CD14-positive monocyte (primary cell): ENCODE measurements at regions not wholly inside any gene's neighbourhood (a gene's known extent, or its start where the extent isn't known, plus 50 kb on each side); places are given as distances from the start of the nearest gene placed in this dataset.

Source experiments
- DNase-seq, 3 donors: peaks; one replicate each; pipeline ENCODE4 v3.0.0-alpha.2; 2011 to 2022
- H2AFZ ChIP-seq: 2 replicates; pipeline ENCODE4 v1.6.0; 2012; ENCODE audit warnings: mild to moderate bottlenecking, low read depth, low read length, inconsistent platforms; ENCODE audit not compliant: insufficient read depth, poor library complexity, severe bottlenecking
- H3K27ac ChIP-seq, 2 donors: 1 replicate in 1 of 2; 2 replicates in 1 of 2; pipeline ENCODE4 v1.5.1; 2012 to 2013; ENCODE audit warnings: low read length in 2 of 2, control low read depth in 1 of 2, inconsistent platforms in 1 of 2, low read depth in 1 of 2, mild to moderate bottlenecking in 1 of 2
- H3K27me3 ChIP-seq, 2 donors: one replicate each; pipeline versions ENCODE4 v1.6.0 to v1.6.1; 2011 to 2013; ENCODE audit warnings: low read length in 2 of 2; ENCODE audit not compliant: control insufficient read depth in 2 of 2, insufficient read depth in 2 of 2
- H3K36me3 ChIP-seq, 2 donors: replicated peaks in 1 of 2; 1 replicate in 1 of 2; 2 replicates in 1 of 2; pipeline versions ENCODE4 v1.5.1 to v1.6.1; 2012 to 2013; ENCODE audit warnings: low read length in 2 of 2, control low read depth in 1 of 2, inconsistent platforms in 1 of 2, mild to moderate bottlenecking in 1 of 2; ENCODE audit not compliant: insufficient read depth in 2 of 2, control insufficient read depth in 1 of 2
- H3K4me1 ChIP-seq, 2 donors: 1 replicate in 1 of 2; 2 replicates in 1 of 2; pipeline versions ENCODE4 v1.5.1 to v1.6.1; 2012 to 2013; ENCODE audit warnings: low read length in 2 of 2, control low read depth in 1 of 2, inconsistent platforms in 1 of 2, mild to moderate bottlenecking in 1 of 2, moderate library complexity in 1 of 2; ENCODE audit not compliant: insufficient read depth in 2 of 2, control insufficient read depth in 1 of 2
- H3K4me2 ChIP-seq: replicated peaks from 2 replicates; pipeline ENCODE3; 2012; ENCODE audit warnings: low read length, moderate library complexity, mild to moderate bottlenecking; ENCODE audit not compliant: poor library complexity, severe bottlenecking; ENCODE audit errors: extremely low read depth
- H3K4me3 ChIP-seq, 3 experiments: fragments of 200-600 bp in 1 of 3; sonication (generic) in 1 of 3; replicated peaks in 1 of 3; 1 replicate in 2 of 3; 2 replicates in 1 of 3; pipeline ENCODE4 v1.5.1; 2011 to 2013; ENCODE audit warnings: low read length in 3 of 3, mild to moderate bottlenecking in 3 of 3, control low read depth in 2 of 3, low read depth in 2 of 3, inconsistent platforms in 1 of 3, moderate library complexity in 1 of 3
- H3K79me2 ChIP-seq: 2 replicates; pipeline ENCODE4 v1.6.0; 2012; ENCODE audit warnings: mild to moderate bottlenecking, control low read depth, inconsistent platforms, low read length, moderate library complexity; ENCODE audit not compliant: insufficient read depth
- H3K9ac ChIP-seq: 2 replicates; pipeline ENCODE4 v1.6.0; 2017; ENCODE audit warnings: low read length, mild to moderate bottlenecking; ENCODE audit not compliant: insufficient read depth, poor library complexity, severe bottlenecking
- H3K9me3 ChIP-seq, 2 donors: replicated peaks in 1 of 2; 1 replicate in 1 of 2; 2 replicates in 1 of 2; pipeline versions ENCODE4 v1.5.1 to v1.6.1; 2012 to 2013; ENCODE audit warnings: low read length in 2 of 2, control low read depth in 1 of 2; ENCODE audit not compliant: control insufficient read depth in 1 of 2, insufficient read depth in 1 of 2
- H4K20me1 ChIP-seq: 2 replicates; pipeline ENCODE4 v1.6.0; 2012; ENCODE audit warnings: mild to moderate bottlenecking, low read length, control low read depth, moderate library complexity; ENCODE audit not compliant: insufficient read depth
- H3K27ac Mint-ChIP-seq, 7 donors: one replicate each; pipeline ENCODE4 v1.8.0; 2020; ENCODE audit warnings: mild to moderate bottlenecking in 7 of 7, mixed read lengths in 7 of 7, moderate library complexity in 6 of 7, inconsistent platforms in 2 of 7
- H3K27me3 Mint-ChIP-seq, 3 donors: one replicate each; pipeline ENCODE4 v1.8.0; 2021 to 2022; ENCODE audit warnings: low read depth in 3 of 3, mild to moderate bottlenecking in 3 of 3, mixed read lengths in 3 of 3, moderate library complexity in 3 of 3, inconsistent platforms in 1 of 3
- H3K36me3 Mint-ChIP-seq, 2 donors: one replicate each; pipeline ENCODE4 v1.8.0; 2020; ENCODE audit warnings: mixed read lengths in 2 of 2, inconsistent platforms in 1 of 2, mild to moderate bottlenecking in 1 of 2
- H3K4me1 Mint-ChIP-seq: one replicate; pipeline ENCODE4 v1.8.0; 2020; ENCODE audit warnings: mild to moderate bottlenecking, mixed read lengths
- H3K4me3 Mint-ChIP-seq, 2 donors: one replicate each; pipeline ENCODE4 v1.8.0; 2020; ENCODE audit warnings: mild to moderate bottlenecking in 2 of 2, mixed read lengths in 2 of 2, moderate library complexity in 1 of 2
- H3K9me3 Mint-ChIP-seq, 7 donors: one replicate each; pipeline ENCODE4 v1.8.0; 2020 to 2022; ENCODE audit warnings: mixed read lengths in 7 of 7, mild to moderate bottlenecking in 6 of 7, moderate library complexity in 6 of 7, inconsistent platforms in 2 of 7
- CTCF ChIP-seq: fragments of 200-600 bp; IDR thresholded peaks from one replicate; pipeline ENCODE4 v1.8.0; 2022; ENCODE audit warnings: antibody characterized with exemption, mild to moderate bottlenecking
- WGBS: methylation state at CpG from one replicate; pipeline ENCODE4 v1.1.5; 2013; ENCODE audit warnings: missing lambda C conversion rate; ENCODE audit not compliant: insufficient coverage; 5-methylcytosine and 5-hydroxymethylcytosine counted together
- intact Hi-C, 2 donors: fragments of 100-400 bp; cut with micrococcal nuclease; formaldehyde crosslinking; loops; one replicate each; pipeline versions ENCODE4 v1.15.0 to v1.15.1; 2023

- Histone ChIP-seq H3K4me3 (no peak overlapping the region), H3K36me3 (no peaks in the 10 kb centered on the region), H3K9me3 (peaks cover 0 to 3% of the 10 kb centered on the region in 2 donors), H3K9ac (no peak overlapping the region), H3K4me1 (no peaks in the 10 kb centered on the region), H4K20me1 (no peaks in the 10 kb centered on the region), H3K79me2 (no peaks in the 10 kb centered on the region), H2AFZ (no peak overlapping the region), H3K4me2 (no peak overlapping the region), H3K27ac (no peak overlapping the region), H3K27me3 (no peaks in the 10 kb centered on the region)
- no CpG with 5 or more reads among the region's 1 CpG for WGBS
- intact Hi-C loops = no loop called here
- Mint-ChIP-seq H3K9me3 (peaks cover 0 to 9% (median 4%) of the 10 kb centered on the region in 7 donors), H3K4me3 (no peak overlapping the region), H3K27me3 (no peaks in the 10 kb centered on the region), H3K27ac (no peak overlapping the region), H3K36me3 (no peaks in the 10 kb centered on the region), H3K4me1 (no peaks in the 10 kb centered on the region)
- no peak for TF ChIP-seq CTCF
- no peak for DNase-seq
Observed at GRCh38 chr3:148582126-148582525, 115.6 kb upstream of the AGTR1 start.

GRCh38 chr3:148583793-148584192 lies 113.9 kb upstream of the AGTR1 start:
- no peak overlapping the region for H3K4me2 ChIP-seq
- Mint-ChIP-seq H3K4me1 (no peaks in the 10 kb centered on the region), H3K27ac (no peak overlapping the region), H3K4me3 (no peak overlapping the region), H3K36me3 (no peaks in the 10 kb centered on the region), H3K9me3 (peaks cover 0 to 3% (median 0%) of the 10 kb centered on the region in 7 donors), H3K27me3 (no peaks in the 10 kb centered on the region)
- H3K9me3 ChIP-seq = no peaks in the 10 kb centered on the region
- H3K27ac ChIP-seq = no peak overlapping the region
- no peaks in the 10 kb centered on the region for H3K36me3 ChIP-seq
- no peak for DNase-seq
- H3K4me3 ChIP-seq = no peak overlapping the region
- WGBS = no CpG with 5 or more reads among the region's 1 CpG
- intact Hi-C loops = no loop called here
- TF ChIP-seq CTCF = no peak
- H3K4me1 ChIP-seq = no peaks in the 10 kb centered on the region
- H3K27me3 ChIP-seq = no peaks in the 10 kb centered on the region
- H3K9ac ChIP-seq = no peak overlapping the region
- H3K79me2 ChIP-seq = no peaks in the 10 kb centered on the region
- no peaks in the 10 kb centered on the region for H4K20me1 ChIP-seq
- H2AFZ ChIP-seq = no peak overlapping the region
